OCI-LY1 (cell line): ENCODE measurements at regions not wholly inside any gene's neighbourhood (a gene's known extent, or its start where the extent isn't known, plus 50 kb on each side); places are given as distances from the start of the nearest gene placed in this dataset.

Experiments used
- H2AFZ ChIP-seq: fragments of 200-600 bp; sonication (generic), shearing (Covaris generic); 2 replicates; pipeline ENCODE4 v1.6.0; 2014; ENCODE audit warnings: antibody characterized with exemption, mild to moderate bottlenecking, low read length
- H3F3A ChIP-seq: fragments of 200-600 bp; sonication (generic), shearing (Covaris generic); 2 replicates; pipeline ENCODE4 v1.6.0; 2014; ENCODE audit warnings: mild to moderate bottlenecking, antibody characterized with exemption, low read length, moderate library complexity; ENCODE audit not compliant: insufficient read depth
- H3K27ac ChIP-seq: fragments of 200-600 bp; sonication (generic); 2 replicates; pipeline ENCODE4 v1.5.1; 2014; ENCODE audit warnings: low read length, mixed run types, mild to moderate bottlenecking, low read depth; ENCODE audit not compliant: poor library complexity, severe bottlenecking
- H3K27me3 ChIP-seq: fragments of 200-600 bp; sonication (generic); 2 replicates; pipeline ENCODE4 v1.6.0; 2014; ENCODE audit warnings: antibody characterized with exemption, mild to moderate bottlenecking, low read length, moderate library complexity; ENCODE audit not compliant: insufficient read depth
- H3K36me3 ChIP-seq: fragments of 200-600 bp; sonication (generic); 2 replicates; pipeline ENCODE4 v1.6.1; 2014; ENCODE audit warnings: mild to moderate bottlenecking, antibody characterized with exemption, low read length, moderate library complexity, mixed read lengths; ENCODE audit not compliant: insufficient read depth
- H3K4me1 ChIP-seq: fragments of 200-600 bp; sonication (generic); 2 replicates; pipeline ENCODE4 v1.5.1; 2014; ENCODE audit warnings: mild to moderate bottlenecking, low read length, moderate library complexity; ENCODE audit not compliant: insufficient read depth, severe bottlenecking
- H3K4me2 ChIP-seq: fragments of 200-600 bp; sonication (generic), shearing (Covaris generic); 2 replicates; pipeline ENCODE4 v1.6.1; 2014; ENCODE audit warnings: low read length
- H3K4me3 ChIP-seq: fragments of 200-600 bp; sonication (generic); 2 replicates; pipeline ENCODE4 v1.5.1; 2014; ENCODE audit warnings: low read length, low read depth, mild to moderate bottlenecking, mixed read lengths; ENCODE audit not compliant: poor library complexity, severe bottlenecking
- H3K79me2 ChIP-seq: fragments of 200-600 bp; shearing (Covaris generic); 2 replicates; pipeline ENCODE4 v1.6.1; 2016; ENCODE audit warnings: mixed run types, low read length, mixed read lengths; ENCODE audit not compliant: insufficient read depth
- H3K9ac ChIP-seq: fragments of 200-600 bp; sonication (generic), shearing (Covaris generic); 2 replicates; pipeline ENCODE4 v1.6.1; 2014; ENCODE audit warnings: mild to moderate bottlenecking, low read length, mixed read lengths
- H3K9me2 ChIP-seq: fragments of 200-600 bp; sonication (generic), shearing (Covaris generic); 2 replicates; pipeline ENCODE4 v1.6.1; 2014; ENCODE audit warnings: low read depth, mild to moderate bottlenecking, low read length, mixed read lengths
- H3K9me3 ChIP-seq: fragments of 200-600 bp; shearing (Covaris generic); 2 replicates; pipeline ENCODE4 v1.6.1; 2014; ENCODE audit warnings: low read length, mixed read lengths
- H4K20me1 ChIP-seq: fragments of 200-600 bp; sonication (generic), shearing (Covaris generic); 2 replicates; pipeline ENCODE4 v1.6.0; 2016; ENCODE audit warnings: mild to moderate bottlenecking, low read length; ENCODE audit not compliant: insufficient read depth
- CTCF ChIP-seq: fragments of 200-600 bp; sonication (generic), shearing (Covaris generic); IDR thresholded peaks from 2 replicates; pipeline ENCODE4 v1.5.1; 2017; ENCODE audit warnings: mild to moderate bottlenecking, antibody characterized with exemption, low read length, moderate library complexity, mixed read lengths
- EZH2 ChIP-seq: fragments of 200-600 bp; sonication (generic), shearing (Covaris generic); IDR thresholded peaks from 2 replicates; pipeline ENCODE4 v1.8.0; 2017; ENCODE audit warnings: borderline replicate concordance, mixed run types, mild to moderate bottlenecking, antibody characterized with exemption, low read length, moderate library complexity, mixed read lengths

DNA sequence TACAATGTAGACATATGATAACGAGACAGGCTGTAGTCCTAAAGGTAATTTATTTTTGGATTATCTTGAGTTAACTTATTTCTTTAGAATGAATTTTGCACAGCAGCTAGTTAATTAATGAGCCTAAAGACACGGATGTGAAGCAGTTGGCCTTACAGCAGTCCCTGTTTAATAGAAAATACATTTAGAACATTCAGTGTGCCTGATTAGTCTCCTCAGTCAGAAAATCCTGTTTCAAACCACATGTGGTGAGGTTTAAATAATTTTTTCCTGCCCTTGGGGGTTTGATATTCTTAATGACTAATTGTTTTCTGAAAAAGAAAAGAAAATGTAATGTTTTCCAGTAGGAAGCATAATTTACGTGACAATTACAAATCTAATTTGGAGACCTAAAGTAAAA, 494.2 kb upstream of the CDH8 start:
- H3K4me2 ChIP-seq, result no peak overlapping the region
- no peaks in the 10 kb centered on the region for H3K4me1 ChIP-seq
- no peaks in the 10 kb centered on the region for H3K9me3 ChIP-seq
- no peaks in the 10 kb centered on the region for H3K27me3 ChIP-seq
- no peaks in the 10 kb centered on the region for H4K20me1 ChIP-seq
- no peaks in the 10 kb centered on the region for H3K36me3 ChIP-seq
- H3K79me2 ChIP-seq, result no peaks in the 10 kb centered on the region
- no peak overlapping the region for H3K4me3 ChIP-seq
- H3K9ac ChIP-seq, result no peak overlapping the region
- H3K27ac ChIP-seq, result no peak overlapping the region
- TF ChIP-seq CTCF (no peak), EZH2 (no peak)
- H3F3A ChIP-seq, result no peaks in the 10 kb centered on the region
- H3K9me2 ChIP-seq, result no peaks in the 10 kb centered on the region
- no peak overlapping the region for H2AFZ ChIP-seq

DNA sequence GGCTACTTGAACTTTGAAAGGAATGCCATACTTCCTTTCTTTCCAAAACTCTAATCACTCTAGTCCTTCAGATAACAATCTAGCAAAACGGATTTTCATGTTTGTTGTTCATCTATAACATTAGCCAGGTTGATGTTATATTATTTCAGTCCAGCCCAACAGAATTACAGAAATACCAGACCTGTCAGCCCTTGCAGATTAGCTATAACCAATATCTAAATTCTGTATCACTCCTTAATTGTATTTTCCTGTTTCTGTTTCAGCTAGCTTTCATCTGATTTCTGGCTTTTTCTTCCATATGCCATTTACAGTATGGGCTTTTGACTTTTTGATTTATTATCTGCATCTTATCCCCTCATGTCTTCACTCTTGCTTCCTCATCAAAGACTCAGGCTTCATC, 479.8 kb upstream of the CDH8 start:
- Histone ChIP-seq H3K79me2 (no peaks in the 10 kb centered on the region), H2AFZ (no peak overlapping the region), H3K9me3 (no peaks in the 10 kb centered on the region), H3K27me3 (no peaks in the 10 kb centered on the region), H3F3A (no peaks in the 10 kb centered on the region), H3K9ac (no peak overlapping the region), H3K36me3 (no peaks in the 10 kb centered on the region), H3K9me2 (no peaks in the 10 kb centered on the region), H3K4me3 (no peak overlapping the region), H3K27ac (no peak overlapping the region), H3K4me2 (no peak overlapping the region), H3K4me1 (no peaks in the 10 kb centered on the region), H4K20me1 (no peaks in the 10 kb centered on the region)
- TF ChIP-seq CTCF, result no peak
- TF ChIP-seq EZH2, result no peak

DNA sequence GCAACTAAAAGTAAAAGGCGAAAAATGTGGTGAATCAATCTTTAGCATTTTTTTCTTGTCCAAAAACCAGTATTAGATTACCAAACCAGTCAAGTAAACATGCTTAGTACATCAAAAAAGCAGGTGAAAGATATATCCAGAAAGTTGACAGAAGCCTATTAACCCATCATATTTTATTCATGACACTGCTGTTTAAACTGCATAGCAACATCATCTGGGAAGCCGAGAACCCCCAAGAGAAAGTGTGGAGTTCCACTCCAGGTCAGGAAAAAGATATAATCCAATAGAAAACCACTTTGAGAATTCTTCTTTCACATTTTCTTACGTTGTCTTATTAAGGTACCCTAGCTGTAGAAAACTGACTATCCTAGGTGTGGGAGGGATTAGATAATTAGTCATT, 466.8 kb upstream of the CDH8 start:
- Histone ChIP-seq H3K27ac (no peak overlapping the region), H3K27me3 (no peaks in the 10 kb centered on the region), H3K4me2 (no peak overlapping the region), H2AFZ (no peak overlapping the region), H4K20me1 (no peaks in the 10 kb centered on the region), H3K4me1 (no peaks in the 10 kb centered on the region), H3K9me3 (no peaks in the 10 kb centered on the region), H3K9ac (no peak overlapping the region), H3F3A (no peaks in the 10 kb centered on the region), H3K36me3 (no peaks in the 10 kb centered on the region), H3K9me2 (no peaks in the 10 kb centered on the region), H3K79me2 (no peaks in the 10 kb centered on the region), H3K4me3 (no peak overlapping the region)
- no peak for TF ChIP-seq EZH2
- TF ChIP-seq CTCF, result no peak
